Vagina (tissue), 2 donors: ENCODE measurements at regions not wholly inside any gene's neighbourhood (a gene's known extent, or its start where the extent isn't known, plus 50 kb on each side); places are given as distances from the start of the nearest gene placed in this dataset.

Experiments
- POLR2A ChIP-seq, 2 donors: fragments of 450-650 bp; IDR thresholded peaks; one replicate each; pipeline ENCODE4 v1.6.1; 2017; ENCODE audit warnings: antibody characterized with exemption in 2 of 2, mild to moderate bottlenecking in 2 of 2, moderate library complexity in 2 of 2
- POLR2AphosphoS5 ChIP-seq, 2 donors: sonication (generic); formaldehyde crosslinking; IDR thresholded peaks; one replicate each; pipeline ENCODE4 v1.9.0; 2017; ENCODE audit warnings: antibody characterized with exemption in 2 of 2, mild to moderate bottlenecking in 2 of 2, low read depth in 1 of 2; ENCODE audit not compliant: insufficient read depth in 1 of 2
- TF ChIP-seq, protein P1 (sequence below), 3 experiments: fragments of 450-650 bp in 2 of 3; fragments of 200-600 bp in 1 of 3; sonication (generic) in 1 of 3; IDR thresholded peaks; one replicate each; pipeline ENCODE4 v1.5.1; 2017 to 2019; ENCODE audit warnings: antibody characterized with exemption in 3 of 3, mild to moderate bottlenecking in 2 of 3, moderate library complexity in 2 of 3

DNA sequence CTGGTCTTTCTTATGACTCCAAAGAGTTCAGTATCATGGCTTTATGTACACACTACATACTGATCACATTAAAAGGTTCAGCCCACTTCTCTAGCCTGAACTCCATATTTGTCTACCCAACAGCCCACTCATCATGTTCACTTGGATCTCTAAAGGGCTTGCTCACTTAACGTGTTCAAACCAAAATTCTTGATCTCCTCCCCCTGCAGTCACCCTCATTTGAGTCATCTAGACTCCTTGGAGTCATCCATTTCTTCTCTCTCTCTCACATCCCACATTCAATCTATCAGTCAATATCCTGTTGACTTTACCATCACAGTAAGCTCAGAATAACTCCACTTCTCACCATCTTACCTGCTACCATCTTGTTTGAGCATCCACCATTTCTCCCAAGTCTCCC lies 148.4 kb upstream of the ARID2 start:
- TF ChIP-seq, protein P1, sequence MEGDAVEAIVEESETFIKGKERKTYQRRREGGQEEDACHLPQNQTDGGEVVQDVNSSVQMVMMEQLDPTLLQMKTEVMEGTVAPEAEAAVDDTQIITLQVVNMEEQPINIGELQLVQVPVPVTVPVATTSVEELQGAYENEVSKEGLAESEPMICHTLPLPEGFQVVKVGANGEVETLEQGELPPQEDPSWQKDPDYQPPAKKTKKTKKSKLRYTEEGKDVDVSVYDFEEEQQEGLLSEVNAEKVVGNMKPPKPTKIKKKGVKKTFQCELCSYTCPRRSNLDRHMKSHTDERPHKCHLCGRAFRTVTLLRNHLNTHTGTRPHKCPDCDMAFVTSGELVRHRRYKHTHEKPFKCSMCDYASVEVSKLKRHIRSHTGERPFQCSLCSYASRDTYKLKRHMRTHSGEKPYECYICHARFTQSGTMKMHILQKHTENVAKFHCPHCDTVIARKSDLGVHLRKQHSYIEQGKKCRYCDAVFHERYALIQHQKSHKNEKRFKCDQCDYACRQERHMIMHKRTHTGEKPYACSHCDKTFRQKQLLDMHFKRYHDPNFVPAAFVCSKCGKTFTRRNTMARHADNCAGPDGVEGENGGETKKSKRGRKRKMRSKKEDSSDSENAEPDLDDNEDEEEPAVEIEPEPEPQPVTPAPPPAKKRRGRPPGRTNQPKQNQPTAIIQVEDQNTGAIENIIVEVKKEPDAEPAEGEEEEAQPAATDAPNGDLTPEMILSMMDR (IDR thresholded peaks at IDR 0.05) = no peak
- TF ChIP-seq POLR2A (IDR thresholded peaks at IDR 0.05) = no peak
- no peak for TF ChIP-seq POLR2AphosphoS5 (IDR thresholded peaks at IDR 0.05; ENCODE audit: insufficient read depth in 1 of 2, low read depth in 1 of 2)
